Keratinocyte (primary cell): ENCODE measurements at regions not wholly inside any gene's neighbourhood (a gene's known extent, or its start where the extent isn't known, plus 50 kb on each side); places are given as distances from the start of the nearest gene placed in this dataset.

Experiments used
- DNase-seq: peaks from one replicate; pipeline ENCODE4 v3.0.0-alpha.2; 2011; ENCODE audit warnings: low read depth, missing footprints, low spot score
- FAIRE-seq: peaks from 2 replicates; lab custom pipeline; 2011; peaks lifted over from hg19 to GRCh38; lab: Jason Lieb, UNC
- H2AFZ ChIP-seq: 2 replicates; pipeline ENCODE4 v1.6.0; 2012; ENCODE audit warnings: low read length, control low read depth, inconsistent platforms; ENCODE audit not compliant: control insufficient read depth
- H3K27ac ChIP-seq: 2 replicates; pipeline ENCODE4 v1.5.1; 2011; ENCODE audit warnings: low read length; ENCODE audit not compliant: control insufficient read depth, insufficient read depth
- H3K27me3 ChIP-seq: 3 replicates; pipeline ENCODE4 v1.6.0; 2011; ENCODE audit warnings: low read length; ENCODE audit not compliant: control insufficient read depth, insufficient read depth; ENCODE audit errors: extremely low read depth
- H3K36me3 ChIP-seq, 2 experiments: 2 replicates in 1 of 2; 3 replicates in 1 of 2; pipeline ENCODE4 v1.5.1; 2011; ENCODE audit warnings: low read length in 2 of 2, mild to moderate bottlenecking in 1 of 2; ENCODE audit not compliant: control insufficient read depth in 2 of 2, insufficient read depth in 2 of 2; ENCODE audit errors: extremely low read depth in 1 of 2
- H3K4me1 ChIP-seq: 3 replicates; pipeline ENCODE4 v1.5.1; 2011; ENCODE audit warnings: low read length; ENCODE audit not compliant: control insufficient read depth, insufficient read depth; ENCODE audit errors: extremely low read depth
- H3K4me2 ChIP-seq: 3 replicates; pipeline ENCODE4 v1.6.0; 2011; ENCODE audit warnings: low read depth, low read length; ENCODE audit not compliant: control insufficient read depth, insufficient read depth; ENCODE audit errors: extremely low read depth
- H3K4me3 ChIP-seq, 3 experiments: fragments of 200-600 bp in 1 of 3; sonication (generic) in 1 of 3; 2 replicates in 2 of 3; 3 replicates in 1 of 3; pipeline ENCODE4 v1.5.1; 2011 to 2016; ENCODE audit warnings: low read length in 3 of 3, mild to moderate bottlenecking in 3 of 3, control low read depth in 2 of 3, inconsistent platforms in 1 of 3, low read depth in 1 of 3, mixed read lengths in 1 of 3, mixed run types in 1 of 3, moderate library complexity in 1 of 3; ENCODE audit not compliant: control insufficient read depth in 2 of 3, insufficient read depth in 2 of 3; ENCODE audit errors: extremely low read depth in 1 of 3
- H3K79me2 ChIP-seq: 2 replicates; pipeline ENCODE4 v1.6.0; 2012; ENCODE audit warnings: low read length; ENCODE audit not compliant: control insufficient read depth, insufficient read depth
- H3K9ac ChIP-seq: 3 replicates; pipeline ENCODE4 v1.6.0; 2011; ENCODE audit warnings: low read length; ENCODE audit not compliant: control insufficient read depth, insufficient read depth; ENCODE audit errors: extremely low read depth
- H3K9me1 ChIP-seq: 3 replicates; pipeline ENCODE4 v1.6.0; 2011; ENCODE audit warnings: low read length; ENCODE audit not compliant: control insufficient read depth, insufficient read depth; ENCODE audit errors: extremely low read depth
- H3K9me3 ChIP-seq: 2 replicates; pipeline ENCODE4 v1.5.1; 2012; ENCODE audit warnings: low read depth, low read length; ENCODE audit not compliant: control insufficient read depth
- H4K20me1 ChIP-seq: 3 replicates; pipeline ENCODE4 v1.6.0; 2011; ENCODE audit warnings: low read length; ENCODE audit not compliant: control insufficient read depth, insufficient read depth; ENCODE audit errors: extremely low read depth
- EZH2 ChIP-seq: IDR thresholded peaks from one replicate; pipeline ENCODE4 v1.6.1; 2012; ENCODE audit warnings: inconsistent platforms, mild to moderate bottlenecking, low read length, moderate library complexity
- dilution Hi-C: fragments of 300-500 bp; cut with MboI; formaldehyde crosslinking; loops from one replicate; pipeline ENCODE4 v1.7.0; 2020; ENCODE audit warnings: low sequenced_read_pairs; ENCODE audit not compliant: extremely low pct_ligation_motif_present
- TF ChIP-seq, protein P1 (sequence below), 3 experiments: IDR thresholded peaks in 1 of 3; conservative IDR thresholded peaks in 1 of 3; optimal IDR thresholded peaks in 1 of 3; 2 replicates in 2 of 3; 3 replicates in 1 of 3; pipeline versions ENCODE3 to v1.5.1; 2011; ENCODE audit warnings: low read length in 3 of 3, mild to moderate bottlenecking in 3 of 3, moderate library complexity in 2 of 3, control low read depth in 1 of 3, inconsistent platforms in 1 of 3; ENCODE audit not compliant: insufficient read depth in 2 of 3; ENCODE audit errors: extremely low read depth in 1 of 3

DNA sequence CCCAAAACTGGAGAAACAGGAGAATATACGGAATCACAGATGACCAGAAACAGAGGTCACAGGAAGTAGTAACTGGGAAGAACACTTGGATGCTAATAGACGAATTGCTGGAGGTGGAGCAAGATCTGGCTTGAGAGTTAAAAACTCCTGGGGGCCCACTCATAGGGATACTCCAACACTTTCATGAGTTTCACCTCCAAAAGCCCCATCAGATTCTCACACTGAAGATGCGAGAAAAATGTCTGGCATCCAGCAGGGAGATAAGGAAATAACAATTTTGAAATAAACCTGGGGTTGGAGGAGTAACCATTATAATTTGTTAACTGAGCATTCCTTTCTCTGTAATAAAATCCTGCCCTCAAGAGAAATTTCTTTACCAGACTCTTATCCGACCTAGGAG lies 154.0 kb downstream of the ANXA2 start:
- H3K79me2 ChIP-seq, result no peaks in the 10 kb centered on the region
- H3K9me3 ChIP-seq, result no peaks in the 10 kb centered on the region
- FAIRE-seq, result no peak
- no peaks in the 10 kb centered on the region for H3K36me3 ChIP-seq
- no peak overlapping the region for H3K9ac ChIP-seq
- TF ChIP-seq, protein P1, sequence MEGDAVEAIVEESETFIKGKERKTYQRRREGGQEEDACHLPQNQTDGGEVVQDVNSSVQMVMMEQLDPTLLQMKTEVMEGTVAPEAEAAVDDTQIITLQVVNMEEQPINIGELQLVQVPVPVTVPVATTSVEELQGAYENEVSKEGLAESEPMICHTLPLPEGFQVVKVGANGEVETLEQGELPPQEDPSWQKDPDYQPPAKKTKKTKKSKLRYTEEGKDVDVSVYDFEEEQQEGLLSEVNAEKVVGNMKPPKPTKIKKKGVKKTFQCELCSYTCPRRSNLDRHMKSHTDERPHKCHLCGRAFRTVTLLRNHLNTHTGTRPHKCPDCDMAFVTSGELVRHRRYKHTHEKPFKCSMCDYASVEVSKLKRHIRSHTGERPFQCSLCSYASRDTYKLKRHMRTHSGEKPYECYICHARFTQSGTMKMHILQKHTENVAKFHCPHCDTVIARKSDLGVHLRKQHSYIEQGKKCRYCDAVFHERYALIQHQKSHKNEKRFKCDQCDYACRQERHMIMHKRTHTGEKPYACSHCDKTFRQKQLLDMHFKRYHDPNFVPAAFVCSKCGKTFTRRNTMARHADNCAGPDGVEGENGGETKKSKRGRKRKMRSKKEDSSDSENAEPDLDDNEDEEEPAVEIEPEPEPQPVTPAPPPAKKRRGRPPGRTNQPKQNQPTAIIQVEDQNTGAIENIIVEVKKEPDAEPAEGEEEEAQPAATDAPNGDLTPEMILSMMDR (optimal IDR thresholded peaks at IDR 0.05 in 1 of 3, IDR thresholded peaks at IDR 0.05 in 1 of 3, conservative IDR thresholded peaks at IDR 0.05 in 1 of 3; ENCODE audit: extremely low read depth in 1 of 3, insufficient read depth in 2 of 3, low read length in 3 of 3), result no peak
- TF ChIP-seq EZH2, result no peak
- peaks cover 12% of the 10 kb centered on the region for H3K27me3 ChIP-seq
- dilution Hi-C loops, result no loop called here
- H3K27ac ChIP-seq, result no peak overlapping the region
- H3K4me1 ChIP-seq, result no peaks in the 10 kb centered on the region
- no peak overlapping the region for H3K4me3 ChIP-seq
- no peaks in the 10 kb centered on the region for H4K20me1 ChIP-seq
- no peak overlapping the region for H3K4me2 ChIP-seq
- no peak for DNase-seq
- no peaks in the 10 kb centered on the region for H3K9me1 ChIP-seq
- H2AFZ ChIP-seq, result no peak overlapping the region

DNA sequence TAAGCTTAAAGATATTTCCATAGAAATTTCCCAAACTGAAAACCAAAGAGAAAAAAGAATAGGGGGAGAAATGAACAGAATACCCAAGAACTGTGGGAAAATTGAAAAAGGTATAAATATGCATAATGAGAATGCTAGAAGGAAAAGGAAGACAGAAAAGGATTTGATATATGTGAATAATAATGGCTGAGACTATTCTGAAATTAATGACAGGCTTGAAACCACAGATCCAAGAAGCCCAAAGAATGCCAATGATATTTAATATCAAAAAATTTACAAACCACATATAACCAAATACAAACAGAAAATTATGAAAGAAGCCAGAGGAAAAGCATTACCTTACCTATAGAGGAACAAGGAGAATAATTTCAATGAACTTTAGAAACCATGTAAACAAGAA lies 153.0 kb downstream of the ANXA2 start:
- H3K9ac ChIP-seq, result no peak overlapping the region
- no peaks in the 10 kb centered on the region for H3K9me3 ChIP-seq
- DNase-seq (no peak), FAIRE-seq (no peak)
- H3K36me3 ChIP-seq, result no peaks in the 10 kb centered on the region
- no peak overlapping the region for H3K27ac ChIP-seq
- dilution Hi-C loops, result no loop called here
- H3K79me2 ChIP-seq, result no peaks in the 10 kb centered on the region
- H3K27me3 ChIP-seq, result peaks cover 12% of the 10 kb centered on the region
- no peak overlapping the region for H3K4me3 ChIP-seq
- TF ChIP-seq, protein P1 (optimal IDR thresholded peaks at IDR 0.05 in 1 of 3, IDR thresholded peaks at IDR 0.05 in 1 of 3, conservative IDR thresholded peaks at IDR 0.05 in 1 of 3; ENCODE audit: extremely low read depth in 1 of 3, insufficient read depth in 2 of 3, low read length in 3 of 3), result no peak
- no peak for TF ChIP-seq EZH2
- H3K4me1 ChIP-seq, result no peaks in the 10 kb centered on the region
- H2AFZ ChIP-seq, result no peak overlapping the region
- H3K4me2 ChIP-seq, result no peak overlapping the region
- H4K20me1 ChIP-seq, result no peaks in the 10 kb centered on the region
- H3K9me1 ChIP-seq, result no peaks in the 10 kb centered on the region
